ENCODE measurements at regions not wholly inside any gene's neighbourhood (a gene's known extent, or its start where the extent isn't known, plus 50 kb on each side); places are given as distances from the start of the nearest gene placed in this dataset.

DNA sequence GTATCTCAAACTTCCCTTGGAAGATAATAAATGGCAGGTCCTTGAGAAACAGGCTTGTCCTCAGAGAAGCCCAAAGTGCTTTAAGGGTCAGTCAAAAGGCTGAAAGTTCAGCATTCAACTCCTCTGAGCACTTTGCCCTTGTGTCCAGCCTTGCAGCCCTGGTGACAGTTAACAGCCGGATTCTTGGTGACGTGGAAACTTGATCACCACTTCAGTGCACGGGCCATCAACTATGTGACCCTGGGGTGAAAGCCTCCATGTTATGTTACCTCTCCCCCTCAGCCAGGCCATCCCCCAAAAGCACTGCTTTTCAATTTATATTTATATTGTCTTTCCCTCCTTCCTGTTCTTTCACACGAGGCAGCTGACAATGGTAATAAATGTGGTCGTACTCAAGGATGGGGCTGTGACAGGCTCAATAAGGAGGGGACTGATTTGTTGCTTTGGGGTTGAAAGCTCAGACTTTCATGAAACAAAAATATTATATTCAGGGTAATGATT lies 164.0 kb upstream of the NRP1 start:
- TF ChIP-seq TEAD4 (IDR thresholded peaks at IDR 0.05) (no peak), EGR1 (IDR thresholded peaks at IDR 0.05) (no peak), FOXM1 (IDR thresholded peaks at IDR 0.05; ENCODE audit: borderline replicate concordance, low read depth) (no peak), CREB1 (IDR thresholded peaks at IDR 0.05; ENCODE audit: low read depth) (no peak)

- TF ChIP-seq CREB1 (IDR thresholded peaks at IDR 0.05; ENCODE audit: low read depth) (no peak), NFIC (IDR thresholded peaks at IDR 0.05) (no peak), TAF1 (IDR thresholded peaks at IDR 0.05; ENCODE audit: low read depth) (no peak), FOXM1 (IDR thresholded peaks at IDR 0.05; ENCODE audit: borderline replicate concordance, low read depth) (no peak), RAD21 (IDR thresholded peaks at IDR 0.05; ENCODE audit: low read depth) (no peak)
- TF ChIP-seq, protein P1, sequence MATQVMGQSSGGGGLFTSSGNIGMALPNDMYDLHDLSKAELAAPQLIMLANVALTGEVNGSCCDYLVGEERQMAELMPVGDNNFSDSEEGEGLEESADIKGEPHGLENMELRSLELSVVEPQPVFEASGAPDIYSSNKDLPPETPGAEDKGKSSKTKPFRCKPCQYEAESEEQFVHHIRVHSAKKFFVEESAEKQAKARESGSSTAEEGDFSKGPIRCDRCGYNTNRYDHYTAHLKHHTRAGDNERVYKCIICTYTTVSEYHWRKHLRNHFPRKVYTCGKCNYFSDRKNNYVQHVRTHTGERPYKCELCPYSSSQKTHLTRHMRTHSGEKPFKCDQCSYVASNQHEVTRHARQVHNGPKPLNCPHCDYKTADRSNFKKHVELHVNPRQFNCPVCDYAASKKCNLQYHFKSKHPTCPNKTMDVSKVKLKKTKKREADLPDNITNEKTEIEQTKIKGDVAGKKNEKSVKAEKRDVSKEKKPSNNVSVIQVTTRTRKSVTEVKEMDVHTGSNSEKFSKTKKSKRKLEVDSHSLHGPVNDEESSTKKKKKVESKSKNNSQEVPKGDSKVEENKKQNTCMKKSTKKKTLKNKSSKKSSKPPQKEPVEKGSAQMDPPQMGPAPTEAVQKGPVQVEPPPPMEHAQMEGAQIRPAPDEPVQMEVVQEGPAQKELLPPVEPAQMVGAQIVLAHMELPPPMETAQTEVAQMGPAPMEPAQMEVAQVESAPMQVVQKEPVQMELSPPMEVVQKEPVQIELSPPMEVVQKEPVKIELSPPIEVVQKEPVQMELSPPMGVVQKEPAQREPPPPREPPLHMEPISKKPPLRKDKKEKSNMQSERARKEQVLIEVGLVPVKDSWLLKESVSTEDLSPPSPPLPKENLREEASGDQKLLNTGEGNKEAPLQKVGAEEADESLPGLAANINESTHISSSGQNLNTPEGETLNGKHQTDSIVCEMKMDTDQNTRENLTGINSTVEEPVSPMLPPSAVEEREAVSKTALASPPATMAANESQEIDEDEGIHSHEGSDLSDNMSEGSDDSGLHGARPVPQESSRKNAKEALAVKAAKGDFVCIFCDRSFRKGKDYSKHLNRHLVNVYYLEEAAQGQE (IDR thresholded peaks at IDR 0.05; ENCODE audit: low read depth) = no peak
Observed at GRCh38 chr10:33497338-33497737, 162.9 kb upstream of the NRP1 start.

DNA sequence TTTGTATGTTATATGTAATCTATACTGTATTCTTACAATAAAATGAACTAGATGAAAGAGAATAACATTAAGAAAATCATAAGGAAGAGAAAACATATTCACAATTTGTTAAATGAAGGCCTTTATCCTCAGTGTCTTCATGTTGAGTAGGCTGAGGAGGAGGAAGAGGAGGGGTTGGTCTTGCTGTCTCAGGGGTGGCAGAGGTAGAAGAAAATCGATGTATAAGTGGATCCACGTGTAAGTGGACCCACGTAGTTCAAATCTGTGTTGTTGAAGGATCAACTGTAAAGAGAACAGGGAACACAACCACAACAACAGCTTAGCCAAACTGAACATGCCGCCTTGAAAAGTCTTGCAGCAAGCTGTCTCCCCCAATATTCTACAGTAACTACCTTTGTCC lies 161.6 kb upstream of the NRP1 start:
- TF ChIP-seq, protein P2, sequence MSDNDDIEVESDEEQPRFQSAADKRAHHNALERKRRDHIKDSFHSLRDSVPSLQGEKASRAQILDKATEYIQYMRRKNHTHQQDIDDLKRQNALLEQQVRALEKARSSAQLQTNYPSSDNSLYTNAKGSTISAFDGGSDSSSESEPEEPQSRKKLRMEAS (IDR thresholded peaks at IDR 0.05) = no peak
- TF ChIP-seq RAD21 (IDR thresholded peaks at IDR 0.05; ENCODE audit: low read depth) = no peak
- TF ChIP-seq ZBTB7A (IDR thresholded peaks at IDR 0.05; ENCODE audit: low read depth) = no peak
- TF ChIP-seq NFIC (IDR thresholded peaks at IDR 0.05) = no peak
- TF ChIP-seq EP300 (IDR thresholded peaks at IDR 0.05; ENCODE audit: borderline replicate concordance) = no peak
- TF ChIP-seq, protein P3, sequence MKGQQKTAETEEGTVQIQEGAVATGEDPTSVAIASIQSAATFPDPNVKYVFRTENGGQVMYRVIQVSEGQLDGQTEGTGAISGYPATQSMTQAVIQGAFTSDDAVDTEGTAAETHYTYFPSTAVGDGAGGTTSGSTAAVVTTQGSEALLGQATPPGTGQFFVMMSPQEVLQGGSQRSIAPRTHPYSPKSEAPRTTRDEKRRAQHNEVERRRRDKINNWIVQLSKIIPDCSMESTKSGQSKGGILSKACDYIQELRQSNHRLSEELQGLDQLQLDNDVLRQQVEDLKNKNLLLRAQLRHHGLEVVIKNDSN (IDR thresholded peaks at IDR 0.05) = no peak
- TF ChIP-seq CREB1 (IDR thresholded peaks at IDR 0.05; ENCODE audit: low read depth) = no peak
- TF ChIP-seq YY1 (IDR thresholded peaks at IDR 0.05; ENCODE audit: low read depth) = no peak
- no peak for TF ChIP-seq CEBPB (IDR thresholded peaks at IDR 0.05)
- TF ChIP-seq FOXM1 (IDR thresholded peaks at IDR 0.05; ENCODE audit: borderline replicate concordance, low read depth) = no peak
- TF ChIP-seq, protein P1 (IDR thresholded peaks at IDR 0.05; ENCODE audit: low read depth) = no peak
- TF ChIP-seq EGR1 (IDR thresholded peaks at IDR 0.05) = no peak
- no peak for TF ChIP-seq TAF1 (IDR thresholded peaks at IDR 0.05; ENCODE audit: low read depth)
- no peak for TF ChIP-seq TCF12 (IDR thresholded peaks at IDR 0.05; ENCODE audit: low read depth)
- TF ChIP-seq TEAD4 (IDR thresholded peaks at IDR 0.05) = no peak

GRCh38 chr10:33494694-33495265 lies 160.3 kb upstream of the NRP1 start:
- TF ChIP-seq TAF1 (IDR thresholded peaks at IDR 0.05; ENCODE audit: low read depth) = no peak
- TF ChIP-seq EGR1 (IDR thresholded peaks at IDR 0.05) = no peak
- TF ChIP-seq, protein P2 (IDR thresholded peaks at IDR 0.05) = no peak
- TF ChIP-seq EP300 (IDR thresholded peaks at IDR 0.05; ENCODE audit: borderline replicate concordance) = no peak
- TF ChIP-seq FOXM1 (IDR thresholded peaks at IDR 0.05; ENCODE audit: borderline replicate concordance, low read depth) = no peak
- no peak for TF ChIP-seq CREB1 (IDR thresholded peaks at IDR 0.05; ENCODE audit: low read depth)
- TF ChIP-seq RAD21 (IDR thresholded peaks at IDR 0.05; ENCODE audit: low read depth) = no peak
- TF ChIP-seq TEAD4 (IDR thresholded peaks at IDR 0.05) = no peak
- TF ChIP-seq NFIC (IDR thresholded peaks at IDR 0.05) = no peak
- no peak for TF ChIP-seq TCF12 (IDR thresholded peaks at IDR 0.05; ENCODE audit: low read depth)
- TF ChIP-seq CEBPB (IDR thresholded peaks at IDR 0.05) = no peak
- TF ChIP-seq, protein P1 (IDR thresholded peaks at IDR 0.05; ENCODE audit: low read depth) = no peak
- no peak for TF ChIP-seq ZBTB7A (IDR thresholded peaks at IDR 0.05; ENCODE audit: low read depth)
- TF ChIP-seq, protein P3 (IDR thresholded peaks at IDR 0.05) = no peak
- TF ChIP-seq YY1 (IDR thresholded peaks at IDR 0.05; ENCODE audit: low read depth) = no peak
